ENCODE measurements at regions not wholly inside any gene's neighbourhood (a gene's known extent, or its start where the extent isn't known, plus 50 kb on each side); places are given as distances from the start of the nearest gene placed in this dataset.

- TF ChIP-seq POLR2A (IDR thresholded peaks at IDR 0.05; ENCODE audit: low read depth) (no peak), CTCF (IDR thresholded peaks at IDR 0.05) (no peak)
Measured at GRCh38 chr17:70994194-70994593, 824.9 kb downstream of the KCNJ2 start.
